ENCODE measurements at regions not wholly inside any gene's neighbourhood (a gene's known extent, or its start where the extent isn't known, plus 50 kb on each side); places are given as distances from the start of the nearest gene placed in this dataset.

- TF ChIP-seq EZH2 (IDR thresholded peaks at IDR 0.05; ENCODE audit: borderline replicate concordance, low read length), result no peak
- no peak for TF ChIP-seq CTCF (conservative IDR thresholded peaks at IDR 0.05 in 1 of 2, IDR thresholded peaks at IDR 0.05 in 1 of 2; ENCODE audit: extremely low read depth in 1 of 2, insufficient read depth in 1 of 2, low read depth in 1 of 2, low read length in 2 of 2)
Observed at GRCh38 chr2:120601566-120601965, 134.1 kb upstream of the GLI2 start.
